Uterus (tissue), 2 donors: ENCODE measurements at regions not wholly inside any gene's neighbourhood (a gene's known extent, or its start where the extent isn't known, plus 50 kb on each side); places are given as distances from the start of the nearest gene placed in this dataset.

ENCODE experiments used
- CTCF ChIP-seq, 4 experiments: fragments of 200-600 bp in 2 of 4; fragments of 450-650 bp in 2 of 4; sonication (generic) in 2 of 4; IDR thresholded peaks; one replicate each; pipeline ENCODE4 v1.5.1; 2016 to 2019; ENCODE audit warnings: antibody characterized with exemption in 4 of 4, mild to moderate bottlenecking in 2 of 4, moderate library complexity in 1 of 4
- POLR2A ChIP-seq, 2 donors: fragments of 450-650 bp; IDR thresholded peaks; one replicate each; pipeline ENCODE4 v1.6.1; 2016; ENCODE audit warnings: antibody characterized with exemption in 2 of 2, mild to moderate bottlenecking in 1 of 2, moderate library complexity in 1 of 2

DNA sequence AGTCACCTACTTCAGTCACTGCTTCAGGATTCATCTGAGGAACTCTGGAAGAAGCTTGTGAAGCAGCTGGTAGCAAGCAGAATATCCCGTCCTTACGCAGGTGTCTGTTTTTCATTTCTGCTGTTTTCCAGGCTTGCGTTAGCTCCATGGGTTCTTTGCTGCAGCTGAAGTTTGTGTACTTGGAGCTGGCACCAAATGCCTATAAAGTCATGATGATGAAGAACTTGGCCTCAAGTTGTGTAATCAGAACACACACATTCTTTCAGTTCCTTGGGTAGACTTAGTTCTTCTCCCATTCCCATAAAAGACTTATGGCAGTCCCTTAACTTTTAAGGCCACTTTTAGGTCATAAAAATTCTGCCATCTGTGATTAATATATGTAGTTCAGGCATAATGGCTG lies 116.7 kb downstream of the LRRC70 start:
- TF ChIP-seq CTCF (IDR thresholded peaks at IDR 0.05): no peak
- no peak for TF ChIP-seq POLR2A (IDR thresholded peaks at IDR 0.05)
